AG04450 (cell line): ENCODE measurements at regions not wholly inside any gene's neighbourhood (a gene's known extent, or its start where the extent isn't known, plus 50 kb on each side); places are given as distances from the start of the nearest gene placed in this dataset.

ENCODE experiments used
- CTCF ChIA-PET: fragments of 300-600, 350-600 bp; formaldehyde crosslinking; extraction: SDS; loops from one replicate; lab custom pipeline; 2022; ENCODE audit warnings: antibody characterized with exemption, inconsistent platforms; lab: Charles Lee
- POLR2A ChIA-PET: fragments of 350-600 bp; formaldehyde crosslinking; extraction: SDS; loops from one replicate; lab custom pipeline; 2021; ENCODE audit warnings: antibody characterized with exemption, inconsistent platforms; lab: Yijun Ruan, JAX
- DNase-seq: peaks from one replicate; pipeline ENCODE4 v3.0.0-alpha.2; 2011; ENCODE audit warnings: low read depth, low spot score
- H3K27ac ChIP-seq: one replicate; pipeline ENCODE4 v1.5.1; 2012; ENCODE audit warnings: low read depth, low read length, control low read depth
- H3K27me3 ChIP-seq: one replicate; pipeline ENCODE4 v1.6.0; 2012; ENCODE audit warnings: low read length; ENCODE audit not compliant: control insufficient read depth, insufficient read depth
- H3K4me3 ChIP-seq: 2 replicates; pipeline ENCODE4 v1.5.1; 2011; ENCODE audit warnings: mild to moderate bottlenecking, low read depth, low read length, control low read depth
- H3K9me3 ChIP-seq: 2 replicates; pipeline ENCODE4 v1.5.1; 2012; ENCODE audit warnings: low read length; ENCODE audit not compliant: control insufficient read depth, insufficient read depth
- TF ChIP-seq, protein P1 (sequence below): IDR thresholded peaks from 2 replicates; pipeline ENCODE4 v1.5.1; 2011; ENCODE audit warnings: low read depth, low read length, control low read depth, inconsistent platforms

- Histone ChIP-seq H3K27me3 (no peaks in the 10 kb centered on the region), H3K9me3 (no peaks in the 10 kb centered on the region), H3K4me3 (no peak overlapping the region), H3K27ac (no peak overlapping the region)
- TF ChIP-seq, protein P1, sequence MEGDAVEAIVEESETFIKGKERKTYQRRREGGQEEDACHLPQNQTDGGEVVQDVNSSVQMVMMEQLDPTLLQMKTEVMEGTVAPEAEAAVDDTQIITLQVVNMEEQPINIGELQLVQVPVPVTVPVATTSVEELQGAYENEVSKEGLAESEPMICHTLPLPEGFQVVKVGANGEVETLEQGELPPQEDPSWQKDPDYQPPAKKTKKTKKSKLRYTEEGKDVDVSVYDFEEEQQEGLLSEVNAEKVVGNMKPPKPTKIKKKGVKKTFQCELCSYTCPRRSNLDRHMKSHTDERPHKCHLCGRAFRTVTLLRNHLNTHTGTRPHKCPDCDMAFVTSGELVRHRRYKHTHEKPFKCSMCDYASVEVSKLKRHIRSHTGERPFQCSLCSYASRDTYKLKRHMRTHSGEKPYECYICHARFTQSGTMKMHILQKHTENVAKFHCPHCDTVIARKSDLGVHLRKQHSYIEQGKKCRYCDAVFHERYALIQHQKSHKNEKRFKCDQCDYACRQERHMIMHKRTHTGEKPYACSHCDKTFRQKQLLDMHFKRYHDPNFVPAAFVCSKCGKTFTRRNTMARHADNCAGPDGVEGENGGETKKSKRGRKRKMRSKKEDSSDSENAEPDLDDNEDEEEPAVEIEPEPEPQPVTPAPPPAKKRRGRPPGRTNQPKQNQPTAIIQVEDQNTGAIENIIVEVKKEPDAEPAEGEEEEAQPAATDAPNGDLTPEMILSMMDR, result no peak
- DNase-seq, result no peak
- ChIA-PET CTCF (no interaction called here), POLR2A (no interaction called here)
Measured at GRCh38 chrX:124862301-124862700, 457.4 kb upstream of the TEX13C start.

- Histone ChIP-seq H3K27me3 (no peaks in the 10 kb centered on the region), H3K4me3 (no peak overlapping the region), H3K27ac (no peak overlapping the region), H3K9me3 (no peaks in the 10 kb centered on the region)
- TF ChIP-seq, protein P1, result no peak
- CTCF ChIA-PET, result no interaction called here
- DNase-seq, result no peak
- POLR2A ChIA-PET, result no interaction called here
Measured at GRCh38 chrX:124863303-124863702, 456.4 kb upstream of the TEX13C start.

DNA sequence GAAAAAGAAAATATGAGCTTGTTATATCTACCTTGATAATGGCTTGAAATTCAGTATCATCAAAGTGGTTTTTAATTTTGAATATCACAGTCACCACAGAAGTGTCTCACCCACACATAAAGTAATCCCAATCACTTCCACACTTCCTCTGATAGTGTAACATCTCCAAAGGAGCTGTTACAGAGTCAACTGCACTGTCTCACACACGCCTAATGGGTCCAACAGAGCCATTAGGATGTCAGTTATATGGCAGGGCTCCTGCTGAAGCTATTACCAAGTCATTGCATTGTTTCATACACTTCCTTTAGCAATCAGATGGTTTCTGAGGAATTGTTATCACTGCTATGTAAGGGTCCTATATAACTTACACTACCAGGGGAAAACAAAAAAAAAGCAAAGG is 432.1 kb upstream of the TEX13C start:
- H3K27me3 ChIP-seq, result no peaks in the 10 kb centered on the region
- CTCF ChIA-PET, result no interaction called here
- 0 out of 2 replicates have a peak, but pooled peaks cover 5% of the 10 kb centered on the region for H3K9me3 ChIP-seq
- no peak for DNase-seq
- H3K4me3 ChIP-seq, result no peak overlapping the region
- POLR2A ChIA-PET, result no interaction called here
- TF ChIP-seq, protein P1, result no peak
- no peak overlapping the region for H3K27ac ChIP-seq

DNA sequence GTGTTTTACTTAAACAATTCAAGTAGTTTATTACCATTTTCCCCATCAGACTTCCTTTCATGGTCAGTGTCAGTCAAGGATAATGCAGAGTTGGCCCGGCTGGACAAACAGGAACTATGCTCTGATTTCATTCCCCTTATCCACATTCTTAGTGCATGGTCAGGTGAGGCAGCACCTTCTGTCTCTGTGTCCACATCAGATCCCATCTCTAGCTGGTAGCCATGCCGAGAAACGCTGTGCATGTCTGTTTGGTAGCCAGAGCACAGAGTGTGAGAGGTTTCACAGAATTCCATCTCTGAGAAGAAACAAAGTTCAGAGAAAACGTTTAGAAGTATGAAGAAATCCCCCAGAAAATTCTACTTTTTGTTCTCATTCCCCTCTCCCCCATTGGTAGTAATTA is 423.7 kb upstream of the TEX13C start:
- ChIA-PET POLR2A (no interaction called here), CTCF (no interaction called here)
- Histone ChIP-seq H3K4me3 (no peak overlapping the region), H3K27me3 (no peaks in the 10 kb centered on the region), H3K27ac (no peak overlapping the region), H3K9me3 (no peaks in the 10 kb centered on the region)
- DNase-seq, result no peak
- TF ChIP-seq, protein P1, result no peak

DNA sequence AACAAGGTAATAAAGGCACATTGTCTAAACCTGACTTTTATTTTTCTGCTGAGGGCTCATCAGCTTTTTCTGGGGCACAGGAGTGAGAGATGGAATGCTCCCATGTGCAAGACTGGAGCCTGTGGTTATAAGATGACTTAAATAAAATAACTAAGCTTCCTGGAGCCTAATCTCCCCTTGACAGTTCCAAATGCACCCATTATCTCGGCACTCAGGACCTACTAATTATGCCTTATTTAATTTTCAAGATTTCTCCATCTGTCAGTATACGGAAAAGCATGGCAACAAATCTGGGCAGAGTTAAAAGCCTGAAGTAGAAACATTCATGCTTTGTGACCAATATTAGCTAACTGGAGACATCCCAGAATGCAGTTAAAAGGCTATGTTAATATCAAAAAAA is 416.7 kb upstream of the TEX13C start:
- ChIA-PET POLR2A (no interaction called here), CTCF (no interaction called here)
- Histone ChIP-seq H3K9me3 (no peaks in the 10 kb centered on the region), H3K27me3 (no peaks in the 10 kb centered on the region), H3K27ac (no peak overlapping the region), H3K4me3 (no peak overlapping the region)
- TF ChIP-seq, protein P1, result no peak
- DNase-seq, result no peak
